DND-41 (cell line): ENCODE measurements at regions not wholly inside any gene's neighbourhood (a gene's known extent, or its start where the extent isn't known, plus 50 kb on each side); places are given as distances from the start of the nearest gene placed in this dataset.

Experiments
- ATAC-seq: fragments of 200-7000 bp; cut with Tn5 transposase; 3 replicates; pipeline ENCODE4 v1.9.1; 2021; ENCODE audit warnings: low read depth; ENCODE audit not compliant: insufficient read depth
- DNase-seq: peaks from one replicate; pipeline ENCODE4 v3.0.0-alpha.2; 2020
- H2AFZ ChIP-seq: 2 replicates; pipeline ENCODE4 v1.6.0; 2012; ENCODE audit warnings: low read depth, low read length
- H3K27ac ChIP-seq: 2 replicates; pipeline ENCODE4 v1.5.1; 2012; ENCODE audit warnings: low read length, inconsistent platforms
- H3K27me3 ChIP-seq: fragments of 200-600 bp; sonication (generic); 2 replicates; pipeline ENCODE4 v1.6.0; 2012; ENCODE audit warnings: low read length, mild to moderate bottlenecking, inconsistent platforms; ENCODE audit not compliant: insufficient read depth, poor library complexity
- H3K36me3 ChIP-seq: 2 replicates; pipeline ENCODE4 v1.5.1; 2012; ENCODE audit warnings: low read length, inconsistent platforms; ENCODE audit not compliant: insufficient read depth
- H3K4me1 ChIP-seq: 2 replicates; pipeline ENCODE4 v1.5.1; 2012; ENCODE audit warnings: mild to moderate bottlenecking, low read length; ENCODE audit not compliant: insufficient read depth
- H3K4me2 ChIP-seq: 2 replicates; pipeline ENCODE4 v1.6.0; 2012; ENCODE audit warnings: mild to moderate bottlenecking, moderate library complexity, low read length, inconsistent platforms; ENCODE audit not compliant: insufficient read depth
- H3K4me3 ChIP-seq, 2 experiments: fragments of 200-600 bp in 1 of 2; shearing (Covaris generic) in 1 of 2; 2 replicates each; pipeline ENCODE4 v1.5.1; 2012 to 2016; ENCODE audit warnings: inconsistent platforms in 2 of 2, low read length in 2 of 2, mild to moderate bottlenecking in 2 of 2, low read depth in 1 of 2, moderate library complexity in 1 of 2
- H3K79me2 ChIP-seq: 2 replicates; pipeline ENCODE4 v1.6.0; 2012; ENCODE audit warnings: low read length, inconsistent platforms; ENCODE audit not compliant: insufficient read depth
- H3K9ac ChIP-seq: 2 replicates; pipeline ENCODE4 v1.6.0; 2012; ENCODE audit warnings: low read depth, mild to moderate bottlenecking, inconsistent platforms, low read length, moderate library complexity
- H3K9me3 ChIP-seq: 2 replicates; pipeline ENCODE4 v1.5.1; 2012; ENCODE audit warnings: low read length, moderate library complexity, mild to moderate bottlenecking, inconsistent platforms; ENCODE audit not compliant: insufficient read depth, severe bottlenecking
- H4K20me1 ChIP-seq: 2 replicates; pipeline ENCODE4 v1.6.0; 2012; ENCODE audit warnings: low read length; ENCODE audit not compliant: insufficient read depth
- CTCF ChIP-seq: IDR thresholded peaks from 2 replicates; pipeline ENCODE4 v1.5.1; 2012; ENCODE audit warnings: borderline replicate concordance, low read length, moderate library complexity, mild to moderate bottlenecking; ENCODE audit not compliant: poor library complexity, severe bottlenecking; ENCODE audit errors: extremely low read depth
- EZH2 ChIP-seq: IDR thresholded peaks from 3 replicates; pipeline ENCODE4 v1.6.1; 2012; ENCODE audit warnings: borderline replicate concordance, low read depth, mild to moderate bottlenecking, moderate library complexity, low read length, inconsistent platforms; ENCODE audit not compliant: severe bottlenecking

- H3K27ac ChIP-seq = no peak overlapping the region
- H3K9ac ChIP-seq = no peak overlapping the region
- DNase-seq = no peak
- H2AFZ ChIP-seq = no peak overlapping the region
- peaks cover 2% of the 10 kb centered on the region for H3K27me3 ChIP-seq
- no peaks in the 10 kb centered on the region for H3K36me3 ChIP-seq
- H3K4me3 ChIP-seq = no peak overlapping the region
- no peaks in the 10 kb centered on the region for H4K20me1 ChIP-seq
- no peaks in the 10 kb centered on the region for H3K4me1 ChIP-seq
- H3K79me2 ChIP-seq = no peaks in the 10 kb centered on the region
- no peak for ATAC-seq
- H3K9me3 ChIP-seq = no peaks in the 10 kb centered on the region
- TF ChIP-seq CTCF = no peak
- no peak overlapping the region for H3K4me2 ChIP-seq
Measured at GRCh38 chr2:129006135-129006886, 687.6 kb upstream of the HS6ST1 start.

- ATAC-seq (no peak), DNase-seq (no peak)
- Histone ChIP-seq H3K79me2 (no peaks in the 10 kb centered on the region), H3K4me2 (no peak overlapping the region), H3K27ac (no peak overlapping the region), H3K27me3 (peaks cover 6% of the 10 kb centered on the region), H2AFZ (no peak overlapping the region), H3K4me3 (no peak overlapping the region), H3K9me3 (no peaks in the 10 kb centered on the region), H3K9ac (no peak overlapping the region), H3K4me1 (no peaks in the 10 kb centered on the region), H3K36me3 (no peaks in the 10 kb centered on the region), H4K20me1 (no peaks in the 10 kb centered on the region)
- TF ChIP-seq EZH2 (no peak), CTCF (no peak)
Measured at GRCh38 chr2:129006901-129007300, 688.2 kb upstream of the HS6ST1 start.

- Histone ChIP-seq H3K79me2 (no peaks in the 10 kb centered on the region), H3K4me3 (no peak overlapping the region), H4K20me1 (no peaks in the 10 kb centered on the region), H2AFZ (no peak overlapping the region), H3K4me1 (no peaks in the 10 kb centered on the region), H3K36me3 (no peaks in the 10 kb centered on the region), H3K27me3 (peaks cover 3% of the 10 kb centered on the region), H3K9ac (no peak overlapping the region), H3K27ac (no peak overlapping the region), H3K4me2 (no peak overlapping the region), H3K9me3 (no peaks in the 10 kb centered on the region)
- ATAC-seq = no peak
- TF ChIP-seq EZH2 = no peak
- no peak for TF ChIP-seq CTCF
- DNase-seq = no peak
Measured at GRCh38 chr2:129008055-129008880, 689.6 kb upstream of the HS6ST1 start.
